ENCODE measurements at regions not wholly inside any gene's neighbourhood (a gene's known extent, or its start where the extent isn't known, plus 50 kb on each side); places are given as distances from the start of the nearest gene placed in this dataset.

GRCh38 chr15:79515300-79516027 is 83.3 kb downstream of the MINAR1 start:
- TF ChIP-seq POLR2A (IDR thresholded peaks at IDR 0.05) (no peak), CTCF (IDR thresholded peaks at IDR 0.05 in 4 of 5, conservative IDR thresholded peaks at IDR 0.05 in 1 of 5) (no peak)
